ENCODE measurements at regions not wholly inside any gene's neighbourhood (a gene's known extent, or its start where the extent isn't known, plus 50 kb on each side); places are given as distances from the start of the nearest gene placed in this dataset.

GRCh38 chr20:48352628-48353027 is 475.2 kb downstream of the PREX1 start:
- ChIA-PET CTCF (interaction anchor here (0.6 kb wide), 1 partner anchor 502 kb away, joined by 3 read pairs; no protein-coding TSS in a partner anchor), POLR2A (no interaction called here)
- BruUV-seq (replicated peaks) = no TSS peak
- H3K27ac Mint-ChIP-seq (ENCODE audit: low read depth, unreplicated experiment) = no peak overlapping the region
- H3K4me3 Mint-ChIP-seq (ENCODE audit: unreplicated experiment) = no peak overlapping the region
- intact Hi-C loops (cut with micrococcal nuclease) = no loop called here
- TF ChIP-seq, protein P1, sequence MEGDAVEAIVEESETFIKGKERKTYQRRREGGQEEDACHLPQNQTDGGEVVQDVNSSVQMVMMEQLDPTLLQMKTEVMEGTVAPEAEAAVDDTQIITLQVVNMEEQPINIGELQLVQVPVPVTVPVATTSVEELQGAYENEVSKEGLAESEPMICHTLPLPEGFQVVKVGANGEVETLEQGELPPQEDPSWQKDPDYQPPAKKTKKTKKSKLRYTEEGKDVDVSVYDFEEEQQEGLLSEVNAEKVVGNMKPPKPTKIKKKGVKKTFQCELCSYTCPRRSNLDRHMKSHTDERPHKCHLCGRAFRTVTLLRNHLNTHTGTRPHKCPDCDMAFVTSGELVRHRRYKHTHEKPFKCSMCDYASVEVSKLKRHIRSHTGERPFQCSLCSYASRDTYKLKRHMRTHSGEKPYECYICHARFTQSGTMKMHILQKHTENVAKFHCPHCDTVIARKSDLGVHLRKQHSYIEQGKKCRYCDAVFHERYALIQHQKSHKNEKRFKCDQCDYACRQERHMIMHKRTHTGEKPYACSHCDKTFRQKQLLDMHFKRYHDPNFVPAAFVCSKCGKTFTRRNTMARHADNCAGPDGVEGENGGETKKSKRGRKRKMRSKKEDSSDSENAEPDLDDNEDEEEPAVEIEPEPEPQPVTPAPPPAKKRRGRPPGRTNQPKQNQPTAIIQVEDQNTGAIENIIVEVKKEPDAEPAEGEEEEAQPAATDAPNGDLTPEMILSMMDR (IDR thresholded peaks at IDR 0.05; ENCODE audit: unreplicated experiment) = no peak
- no peaks in the 10 kb centered on the region for H3K4me1 Mint-ChIP-seq (ENCODE audit: insufficient read depth, unreplicated experiment)
- H3K27me3 Mint-ChIP-seq (ENCODE audit: insufficient read depth, unreplicated experiment) = peaks cover 74% of the 10 kb centered on the region
- no peaks in the 10 kb centered on the region for H3K36me3 Mint-ChIP-seq (ENCODE audit: insufficient read depth, unreplicated experiment)
- H3K9me3 Mint-ChIP-seq (ENCODE audit: unreplicated experiment) = no peaks in the 10 kb centered on the region
- DNase-seq (ENCODE audit: unreplicated experiment) = no peak

DNA sequence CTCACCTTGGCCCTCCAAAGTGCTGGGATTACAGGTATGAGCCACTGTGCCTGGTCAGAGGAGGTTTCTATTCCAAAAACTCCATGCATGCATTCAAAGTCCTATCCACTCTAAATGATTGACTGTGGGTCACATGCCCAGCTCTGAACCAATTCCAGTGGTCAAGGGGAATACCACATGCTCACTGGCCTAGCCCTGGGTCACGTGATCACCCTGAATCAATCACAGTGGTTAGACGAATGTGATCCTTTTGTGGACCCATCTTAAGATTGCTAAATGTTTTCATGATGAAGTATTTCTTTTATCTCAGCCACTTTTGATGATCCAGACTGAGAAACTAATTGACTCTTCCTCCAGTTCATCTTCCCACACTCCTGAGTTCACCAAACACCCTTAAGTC is 475.8 kb downstream of the PREX1 start:
- CTCF ChIA-PET = interaction anchor here (0.6 kb wide), 1 partner anchor 269 kb away, joined by 3 read pairs; no protein-coding TSS in a partner anchor
- no TSS peak for BruUV-seq (replicated peaks)
- no peaks in the 10 kb centered on the region for H3K36me3 Mint-ChIP-seq (ENCODE audit: insufficient read depth, unreplicated experiment)
- no peaks in the 10 kb centered on the region for H3K4me1 Mint-ChIP-seq (ENCODE audit: insufficient read depth, unreplicated experiment)
- no peak overlapping the region for H3K27ac Mint-ChIP-seq (ENCODE audit: low read depth, unreplicated experiment)
- H3K4me3 Mint-ChIP-seq (ENCODE audit: unreplicated experiment) = no peak overlapping the region
- intact Hi-C loops (cut with micrococcal nuclease) = no loop called here
- no peak for DNase-seq (ENCODE audit: unreplicated experiment)
- H3K27me3 Mint-ChIP-seq (ENCODE audit: insufficient read depth, unreplicated experiment) = peaks cover 78% of the 10 kb centered on the region
- H3K9me3 Mint-ChIP-seq (ENCODE audit: unreplicated experiment) = no peaks in the 10 kb centered on the region
- POLR2A ChIA-PET = no interaction called here
- TF ChIP-seq, protein P1 (IDR thresholded peaks at IDR 0.05; ENCODE audit: unreplicated experiment) = no peak

- intact Hi-C loops (cut with micrococcal nuclease) = no loop called here
These were observed 477.3 kb downstream of the PREX1 start for GRCh38 chr20:48350313-48350988.

DNA sequence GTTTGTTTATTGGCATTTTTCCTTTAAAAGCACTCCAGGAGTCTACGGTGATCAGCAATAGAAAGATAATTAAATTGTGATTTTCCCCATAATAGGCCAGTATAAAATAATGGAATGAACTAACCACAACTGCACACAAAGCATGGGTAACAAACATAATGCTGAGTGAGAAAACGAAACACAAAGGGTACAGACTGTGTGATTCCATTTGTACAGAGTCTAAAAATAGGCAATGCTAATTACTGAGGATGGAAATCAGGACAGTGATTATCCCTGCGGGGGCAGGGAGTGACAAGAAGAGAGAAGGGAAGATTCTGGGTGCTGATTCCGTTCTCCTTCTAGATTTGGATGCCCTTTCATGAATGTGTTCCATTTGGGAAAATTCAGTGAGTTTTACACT is 478.1 kb downstream of the PREX1 start:
- Mint-ChIP-seq H3K27me3 (ENCODE audit: insufficient read depth, unreplicated experiment) (peaks cover 72% of the 10 kb centered on the region), H3K4me3 (ENCODE audit: unreplicated experiment) (no peak overlapping the region), H3K27ac (ENCODE audit: low read depth, unreplicated experiment) (no peak overlapping the region), H3K9me3 (ENCODE audit: unreplicated experiment) (no peaks in the 10 kb centered on the region), H3K4me1 (ENCODE audit: insufficient read depth, unreplicated experiment) (no peaks in the 10 kb centered on the region), H3K36me3 (ENCODE audit: insufficient read depth, unreplicated experiment) (no peaks in the 10 kb centered on the region)
- ChIA-PET CTCF (no interaction called here), POLR2A (no interaction called here)
- BruUV-seq (replicated peaks) = no TSS peak
- TF ChIP-seq, protein P1 (IDR thresholded peaks at IDR 0.05; ENCODE audit: unreplicated experiment) = no peak
- no peak for DNase-seq (ENCODE audit: unreplicated experiment)
- intact Hi-C loops (cut with micrococcal nuclease) = no loop called here

More at GRCh38 chr20:48350313-48350988, 477.3 kb downstream of the PREX1 start:
- H3K9me3 Mint-ChIP-seq (ENCODE audit: unreplicated experiment) = no peaks in the 10 kb centered on the region
- POLR2A ChIA-PET = no interaction called here
- TF ChIP-seq, protein P1 (IDR thresholded peaks at IDR 0.05; ENCODE audit: unreplicated experiment) = peak; percentile 17
- no TSS peak for BruUV-seq (replicated peaks)
- DNase-seq (ENCODE audit: unreplicated experiment) = peak; percentile 10
- H3K4me1 Mint-ChIP-seq (ENCODE audit: insufficient read depth, unreplicated experiment) = no peaks in the 10 kb centered on the region
- CTCF ChIA-PET = interaction anchor here (0.6 to 1.0 kb wide), 2 partner anchors 18 to 245 kb away, joined by 3 read pairs; no protein-coding TSS in a partner anchor
- H3K4me3 Mint-ChIP-seq (ENCODE audit: unreplicated experiment) = no peak overlapping the region
- H3K27ac Mint-ChIP-seq (ENCODE audit: low read depth, unreplicated experiment) = no peak overlapping the region
- H3K36me3 Mint-ChIP-seq (ENCODE audit: insufficient read depth, unreplicated experiment) = no peaks in the 10 kb centered on the region
- H3K27me3 Mint-ChIP-seq (ENCODE audit: insufficient read depth, unreplicated experiment) = peaks cover 71% of the 10 kb centered on the region

Measured in MCF 10A (cell line).